Keratinocyte (primary cell): ENCODE measurements at regions not wholly inside any gene's neighbourhood (a gene's known extent, or its start where the extent isn't known, plus 50 kb on each side); places are given as distances from the start of the nearest gene placed in this dataset.

Source experiments
- DNase-seq: peaks from one replicate; pipeline ENCODE4 v3.0.0-alpha.2; 2011; ENCODE audit warnings: low read depth, missing footprints, low spot score
- FAIRE-seq: peaks from 2 replicates; lab custom pipeline; 2011; peaks lifted over from hg19 to GRCh38; lab: Jason Lieb, UNC
- H2AFZ ChIP-seq: 2 replicates; pipeline ENCODE4 v1.6.0; 2012; ENCODE audit warnings: low read length, control low read depth, inconsistent platforms; ENCODE audit not compliant: control insufficient read depth
- H3K27ac ChIP-seq: 2 replicates; pipeline ENCODE4 v1.5.1; 2011; ENCODE audit warnings: low read length; ENCODE audit not compliant: control insufficient read depth, insufficient read depth
- H3K27me3 ChIP-seq: 3 replicates; pipeline ENCODE4 v1.6.0; 2011; ENCODE audit warnings: low read length; ENCODE audit not compliant: control insufficient read depth, insufficient read depth; ENCODE audit errors: extremely low read depth
- H3K36me3 ChIP-seq, 2 experiments: 2 replicates in 1 of 2; 3 replicates in 1 of 2; pipeline ENCODE4 v1.5.1; 2011; ENCODE audit warnings: low read length in 2 of 2, mild to moderate bottlenecking in 1 of 2; ENCODE audit not compliant: control insufficient read depth in 2 of 2, insufficient read depth in 2 of 2; ENCODE audit errors: extremely low read depth in 1 of 2
- H3K4me1 ChIP-seq: 3 replicates; pipeline ENCODE4 v1.5.1; 2011; ENCODE audit warnings: low read length; ENCODE audit not compliant: control insufficient read depth, insufficient read depth; ENCODE audit errors: extremely low read depth
- H3K4me2 ChIP-seq: 3 replicates; pipeline ENCODE4 v1.6.0; 2011; ENCODE audit warnings: low read depth, low read length; ENCODE audit not compliant: control insufficient read depth, insufficient read depth; ENCODE audit errors: extremely low read depth
- H3K4me3 ChIP-seq, 3 experiments: fragments of 200-600 bp in 1 of 3; sonication (generic) in 1 of 3; 2 replicates in 2 of 3; 3 replicates in 1 of 3; pipeline ENCODE4 v1.5.1; 2011 to 2016; ENCODE audit warnings: low read length in 3 of 3, mild to moderate bottlenecking in 3 of 3, control low read depth in 2 of 3, inconsistent platforms in 1 of 3, low read depth in 1 of 3, mixed read lengths in 1 of 3, mixed run types in 1 of 3, moderate library complexity in 1 of 3; ENCODE audit not compliant: control insufficient read depth in 2 of 3, insufficient read depth in 2 of 3; ENCODE audit errors: extremely low read depth in 1 of 3
- H3K79me2 ChIP-seq: 2 replicates; pipeline ENCODE4 v1.6.0; 2012; ENCODE audit warnings: low read length; ENCODE audit not compliant: control insufficient read depth, insufficient read depth
- H3K9ac ChIP-seq: 3 replicates; pipeline ENCODE4 v1.6.0; 2011; ENCODE audit warnings: low read length; ENCODE audit not compliant: control insufficient read depth, insufficient read depth; ENCODE audit errors: extremely low read depth
- H3K9me1 ChIP-seq: 3 replicates; pipeline ENCODE4 v1.6.0; 2011; ENCODE audit warnings: low read length; ENCODE audit not compliant: control insufficient read depth, insufficient read depth; ENCODE audit errors: extremely low read depth
- H3K9me3 ChIP-seq: 2 replicates; pipeline ENCODE4 v1.5.1; 2012; ENCODE audit warnings: low read depth, low read length; ENCODE audit not compliant: control insufficient read depth
- H4K20me1 ChIP-seq: 3 replicates; pipeline ENCODE4 v1.6.0; 2011; ENCODE audit warnings: low read length; ENCODE audit not compliant: control insufficient read depth, insufficient read depth; ENCODE audit errors: extremely low read depth
- EZH2 ChIP-seq: IDR thresholded peaks from one replicate; pipeline ENCODE4 v1.6.1; 2012; ENCODE audit warnings: inconsistent platforms, mild to moderate bottlenecking, low read length, moderate library complexity
- dilution Hi-C: fragments of 300-500 bp; cut with MboI; formaldehyde crosslinking; loops from one replicate; pipeline ENCODE4 v1.7.0; 2020; ENCODE audit warnings: low sequenced_read_pairs; ENCODE audit not compliant: extremely low pct_ligation_motif_present
- TF ChIP-seq, protein P1 (sequence below), 3 experiments: IDR thresholded peaks in 1 of 3; conservative IDR thresholded peaks in 1 of 3; optimal IDR thresholded peaks in 1 of 3; 2 replicates in 2 of 3; 3 replicates in 1 of 3; pipeline versions ENCODE3 to v1.5.1; 2011; ENCODE audit warnings: low read length in 3 of 3, mild to moderate bottlenecking in 3 of 3, moderate library complexity in 2 of 3, control low read depth in 1 of 3, inconsistent platforms in 1 of 3; ENCODE audit not compliant: insufficient read depth in 2 of 3; ENCODE audit errors: extremely low read depth in 1 of 3

DNA sequence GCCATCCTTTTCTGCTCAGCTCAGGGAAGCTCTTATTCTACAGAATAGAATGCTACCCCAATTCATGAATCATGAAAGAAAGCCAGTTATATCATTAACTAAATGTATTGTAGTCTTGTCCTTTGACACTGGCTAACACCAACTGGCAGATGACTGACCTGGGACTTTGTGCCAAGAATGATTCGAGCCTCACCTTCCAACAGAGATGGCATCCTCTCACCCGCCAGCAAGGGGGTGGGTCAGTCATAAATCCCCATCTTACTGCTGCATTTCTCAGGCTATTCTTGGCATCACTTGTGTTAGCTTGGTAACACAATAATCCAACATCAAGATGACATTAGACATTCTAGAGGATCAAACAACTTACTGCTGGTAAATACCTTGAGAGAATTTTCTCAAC lies 1239.8 kb upstream of the MIR17HG start:
- Histone ChIP-seq H3K9ac (no peak overlapping the region), H3K4me1 (peaks cover 9% of the 10 kb centered on the region), H3K27me3 (no peaks in the 10 kb centered on the region), H3K9me1 (no peaks in the 10 kb centered on the region), H4K20me1 (no peaks in the 10 kb centered on the region), H3K4me3 (no peak overlapping the region), H3K27ac (no peak overlapping the region), H2AFZ (no peak overlapping the region), H3K9me3 (no peaks in the 10 kb centered on the region), H3K79me2 (no peaks in the 10 kb centered on the region), H3K36me3 (no peaks in the 10 kb centered on the region), H3K4me2 (no peak overlapping the region)
- no peak for FAIRE-seq
- TF ChIP-seq EZH2 = no peak
- TF ChIP-seq, protein P1, sequence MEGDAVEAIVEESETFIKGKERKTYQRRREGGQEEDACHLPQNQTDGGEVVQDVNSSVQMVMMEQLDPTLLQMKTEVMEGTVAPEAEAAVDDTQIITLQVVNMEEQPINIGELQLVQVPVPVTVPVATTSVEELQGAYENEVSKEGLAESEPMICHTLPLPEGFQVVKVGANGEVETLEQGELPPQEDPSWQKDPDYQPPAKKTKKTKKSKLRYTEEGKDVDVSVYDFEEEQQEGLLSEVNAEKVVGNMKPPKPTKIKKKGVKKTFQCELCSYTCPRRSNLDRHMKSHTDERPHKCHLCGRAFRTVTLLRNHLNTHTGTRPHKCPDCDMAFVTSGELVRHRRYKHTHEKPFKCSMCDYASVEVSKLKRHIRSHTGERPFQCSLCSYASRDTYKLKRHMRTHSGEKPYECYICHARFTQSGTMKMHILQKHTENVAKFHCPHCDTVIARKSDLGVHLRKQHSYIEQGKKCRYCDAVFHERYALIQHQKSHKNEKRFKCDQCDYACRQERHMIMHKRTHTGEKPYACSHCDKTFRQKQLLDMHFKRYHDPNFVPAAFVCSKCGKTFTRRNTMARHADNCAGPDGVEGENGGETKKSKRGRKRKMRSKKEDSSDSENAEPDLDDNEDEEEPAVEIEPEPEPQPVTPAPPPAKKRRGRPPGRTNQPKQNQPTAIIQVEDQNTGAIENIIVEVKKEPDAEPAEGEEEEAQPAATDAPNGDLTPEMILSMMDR (optimal IDR thresholded peaks at IDR 0.05 in 1 of 3, IDR thresholded peaks at IDR 0.05 in 1 of 3, conservative IDR thresholded peaks at IDR 0.05 in 1 of 3; ENCODE audit: extremely low read depth in 1 of 3, insufficient read depth in 2 of 3, low read length in 3 of 3) = no peak
- DNase-seq = no peak
- dilution Hi-C loops = no loop called here

DNA sequence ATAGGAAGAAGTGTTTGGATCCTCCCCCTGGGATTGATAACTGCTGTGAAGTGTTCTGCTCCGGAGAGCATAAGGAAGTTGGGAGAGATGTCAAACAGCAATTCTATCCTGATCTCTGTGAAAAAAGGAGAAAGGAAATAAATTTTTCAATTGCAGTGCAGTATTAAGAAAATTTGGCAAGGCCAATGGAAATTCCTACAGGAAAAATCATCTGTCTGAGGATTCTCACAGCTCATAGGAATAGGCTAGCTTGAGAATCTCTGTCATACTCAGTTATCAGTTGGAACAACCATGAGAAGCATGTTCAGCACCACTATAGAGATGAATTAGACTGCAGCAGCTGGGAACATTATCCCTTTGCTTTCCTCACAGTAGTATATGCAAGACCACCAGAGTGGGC lies 1238.9 kb upstream of the MIR17HG start:
- Histone ChIP-seq H3K36me3 (no peaks in the 10 kb centered on the region), H2AFZ (no peak overlapping the region), H3K4me3 (no peak overlapping the region), H4K20me1 (no peaks in the 10 kb centered on the region), H3K9me1 (no peaks in the 10 kb centered on the region), H3K27me3 (no peaks in the 10 kb centered on the region), H3K9ac (no peak overlapping the region), H3K9me3 (no peaks in the 10 kb centered on the region), H3K27ac (no peak overlapping the region), H3K4me2 (no peak overlapping the region), H3K79me2 (no peaks in the 10 kb centered on the region), H3K4me1 (peaks cover 9% of the 10 kb centered on the region)
- dilution Hi-C loops = no loop called here
- TF ChIP-seq, protein P1 (optimal IDR thresholded peaks at IDR 0.05 in 1 of 3, IDR thresholded peaks at IDR 0.05 in 1 of 3, conservative IDR thresholded peaks at IDR 0.05 in 1 of 3; ENCODE audit: extremely low read depth in 1 of 3, insufficient read depth in 2 of 3, low read length in 3 of 3) = no peak
- TF ChIP-seq EZH2 = no peak
- FAIRE-seq (no peak), DNase-seq (no peak)
